Activated B cell treated with CpG ODN at 0.5 μM for 24 hours (primary cell): ENCODE measurements at regions not wholly inside any gene's neighbourhood (a gene's known extent, or its start where the extent isn't known, plus 50 kb on each side); places are given as distances from the start of the nearest gene placed in this dataset.

Source experiments
- ATAC-seq: fragments of 200-7000 bp; cut with Tn5 transposase; one replicate; pipeline ENCODE4 v1.10.0; 2021; ENCODE audit warnings: low read depth, mild to moderate bottlenecking, moderate library complexity
- CTCF ChIA-PET: fragments of 350-600 bp; sonication (Branson Sonifier 250); formaldehyde crosslinking; loops from one replicate; lab custom pipeline; 2021; ENCODE audit warnings: antibody characterized with exemption; lab: Charles Lee
- POLR2A ChIA-PET: fragments of 350-600 bp; sonication (Branson Sonifier 250); formaldehyde crosslinking; loops from one replicate; lab custom pipeline; 2021; ENCODE audit warnings: antibody characterized with exemption; lab: Charles Lee
- DNase-seq: peaks from one replicate; pipeline ENCODE4 v3.0.0; 2022
- H3K27ac Mint-ChIP-seq: one replicate; pipeline ENCODE4 v1.8.0; 2020; ENCODE audit warnings: mixed read lengths
- H3K27me3 Mint-ChIP-seq: one replicate; pipeline ENCODE4 v1.8.0; 2021; ENCODE audit warnings: mixed read lengths
- H3K36me3 Mint-ChIP-seq: one replicate; pipeline ENCODE4 v1.8.0; 2021; ENCODE audit warnings: low read depth, mixed read lengths
- H3K4me1 Mint-ChIP-seq: one replicate; pipeline ENCODE4 v1.8.0; 2021; ENCODE audit warnings: mixed read lengths
- H3K4me3 Mint-ChIP-seq: one replicate; pipeline ENCODE4 v1.8.0; 2020; ENCODE audit warnings: mild to moderate bottlenecking, mixed read lengths
- H3K9me3 Mint-ChIP-seq: one replicate; pipeline ENCODE4 v1.8.0; 2020; ENCODE audit warnings: mixed read lengths
- intact Hi-C: fragments of 100-400 bp; cut with micrococcal nuclease; formaldehyde crosslinking; loops from one replicate; pipeline ENCODE4 v1.15.1; 2024
- TF ChIP-seq, protein P1 (sequence below): fragments of 200-600 bp; IDR thresholded peaks from one replicate; pipeline ENCODE4 v1.8.0; 2022; ENCODE audit warnings: antibody characterized with exemption, mild to moderate bottlenecking

DNA sequence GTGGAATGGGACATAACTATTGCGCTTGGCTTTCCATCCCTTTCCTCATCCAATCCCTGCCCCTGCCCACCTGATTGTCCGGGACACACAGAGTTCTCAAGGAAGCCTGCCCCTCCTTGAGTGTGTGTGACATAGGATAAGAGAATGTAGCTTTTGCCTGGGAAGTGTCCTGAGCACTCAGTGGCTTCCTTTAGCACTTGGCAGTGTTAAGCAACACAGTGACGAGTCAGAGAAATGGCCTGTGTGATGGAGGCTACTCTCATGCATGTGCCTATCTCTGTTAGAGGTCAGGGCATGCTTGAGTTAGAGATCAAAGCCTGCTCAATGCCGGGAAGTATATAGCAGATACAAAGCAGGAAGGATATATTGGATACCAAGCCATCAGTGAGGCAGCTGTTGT, 289.5 kb downstream of the SIPA1L2 start:
- Mint-ChIP-seq H3K9me3 (peaks cover under 1% of the 10 kb centered on the region), H3K4me3 (no peak overlapping the region), H3K4me1 (no peaks in the 10 kb centered on the region), H3K27me3 (no peaks in the 10 kb centered on the region), H3K27ac (no peak overlapping the region), H3K36me3 (no peaks in the 10 kb centered on the region)
- ATAC-seq = no peak
- DNase-seq = no peak
- POLR2A ChIA-PET = no interaction called here
- TF ChIP-seq, protein P1, sequence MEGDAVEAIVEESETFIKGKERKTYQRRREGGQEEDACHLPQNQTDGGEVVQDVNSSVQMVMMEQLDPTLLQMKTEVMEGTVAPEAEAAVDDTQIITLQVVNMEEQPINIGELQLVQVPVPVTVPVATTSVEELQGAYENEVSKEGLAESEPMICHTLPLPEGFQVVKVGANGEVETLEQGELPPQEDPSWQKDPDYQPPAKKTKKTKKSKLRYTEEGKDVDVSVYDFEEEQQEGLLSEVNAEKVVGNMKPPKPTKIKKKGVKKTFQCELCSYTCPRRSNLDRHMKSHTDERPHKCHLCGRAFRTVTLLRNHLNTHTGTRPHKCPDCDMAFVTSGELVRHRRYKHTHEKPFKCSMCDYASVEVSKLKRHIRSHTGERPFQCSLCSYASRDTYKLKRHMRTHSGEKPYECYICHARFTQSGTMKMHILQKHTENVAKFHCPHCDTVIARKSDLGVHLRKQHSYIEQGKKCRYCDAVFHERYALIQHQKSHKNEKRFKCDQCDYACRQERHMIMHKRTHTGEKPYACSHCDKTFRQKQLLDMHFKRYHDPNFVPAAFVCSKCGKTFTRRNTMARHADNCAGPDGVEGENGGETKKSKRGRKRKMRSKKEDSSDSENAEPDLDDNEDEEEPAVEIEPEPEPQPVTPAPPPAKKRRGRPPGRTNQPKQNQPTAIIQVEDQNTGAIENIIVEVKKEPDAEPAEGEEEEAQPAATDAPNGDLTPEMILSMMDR = no peak
- CTCF ChIA-PET = no interaction called here
- intact Hi-C loops = no loop called here

DNA sequence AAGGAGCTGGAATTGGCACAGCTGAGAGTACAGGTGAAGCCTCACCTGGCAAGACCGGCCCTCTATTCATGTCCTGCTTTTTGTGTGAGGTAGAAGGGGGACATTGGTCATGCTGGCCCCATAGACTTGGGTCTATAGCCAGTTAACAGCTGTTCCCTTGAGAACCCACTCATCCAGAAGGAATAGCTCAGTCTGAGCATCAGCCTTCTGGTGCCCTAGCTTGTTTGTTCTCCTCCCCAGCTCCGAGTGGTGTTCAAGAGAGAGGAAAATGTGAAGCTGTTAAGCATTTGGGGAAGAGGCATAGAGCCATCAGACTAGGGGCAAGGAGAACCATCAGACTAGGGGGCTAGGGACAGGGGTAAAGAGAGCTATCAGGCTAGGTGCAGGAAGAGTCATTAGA, 290.9 kb downstream of the SIPA1L2 start:
- ChIA-PET POLR2A (no interaction called here), CTCF (no interaction called here)
- TF ChIP-seq, protein P1 = no peak
- Mint-ChIP-seq H3K27ac (no peak overlapping the region), H3K9me3 (no peaks in the 10 kb centered on the region), H3K4me1 (no peaks in the 10 kb centered on the region), H3K36me3 (no peaks in the 10 kb centered on the region), H3K4me3 (no peak overlapping the region), H3K27me3 (no peaks in the 10 kb centered on the region)
- intact Hi-C loops = no loop called here
- DNase-seq = no peak
- ATAC-seq = no peak

DNA sequence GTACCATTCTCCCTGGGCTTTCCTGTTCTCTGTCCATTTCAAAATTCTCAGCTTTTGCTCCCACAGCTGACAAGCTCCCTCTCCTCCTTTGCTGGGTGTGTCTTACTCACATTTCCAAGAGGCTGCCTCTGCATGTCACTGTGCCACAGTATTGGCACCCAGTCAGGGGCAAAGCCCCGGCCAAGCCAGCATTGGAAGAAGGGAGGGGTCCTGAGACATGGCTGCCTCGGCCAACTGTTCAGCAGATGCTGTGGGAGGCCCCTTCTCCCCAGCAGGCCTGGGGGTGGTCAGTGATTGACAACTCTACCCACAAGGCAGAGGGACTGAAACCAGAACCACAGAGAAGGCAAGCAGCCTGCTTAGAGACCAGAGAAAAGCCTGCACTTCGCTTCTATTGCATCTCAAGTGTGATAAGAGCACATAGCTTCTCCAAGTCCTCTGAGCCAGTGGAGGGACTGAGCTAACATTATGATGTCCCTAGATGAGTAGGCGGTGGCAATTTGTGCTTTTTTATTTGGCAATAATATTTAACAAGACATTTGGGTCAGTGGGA, 294.1 kb downstream of the SIPA1L2 start:
- TF ChIP-seq, protein P1 = no peak
- Mint-ChIP-seq H3K9me3 (peaks cover 2% of the 10 kb centered on the region), H3K4me3 (no peak overlapping the region), H3K27ac (no peak overlapping the region), H3K4me1 (no peaks in the 10 kb centered on the region), H3K36me3 (no peaks in the 10 kb centered on the region), H3K27me3 (no peaks in the 10 kb centered on the region)
- ChIA-PET POLR2A (no interaction called here), CTCF (no interaction called here)
- DNase-seq (no peak), ATAC-seq (no peak)
- intact Hi-C loops = no loop called here

DNA sequence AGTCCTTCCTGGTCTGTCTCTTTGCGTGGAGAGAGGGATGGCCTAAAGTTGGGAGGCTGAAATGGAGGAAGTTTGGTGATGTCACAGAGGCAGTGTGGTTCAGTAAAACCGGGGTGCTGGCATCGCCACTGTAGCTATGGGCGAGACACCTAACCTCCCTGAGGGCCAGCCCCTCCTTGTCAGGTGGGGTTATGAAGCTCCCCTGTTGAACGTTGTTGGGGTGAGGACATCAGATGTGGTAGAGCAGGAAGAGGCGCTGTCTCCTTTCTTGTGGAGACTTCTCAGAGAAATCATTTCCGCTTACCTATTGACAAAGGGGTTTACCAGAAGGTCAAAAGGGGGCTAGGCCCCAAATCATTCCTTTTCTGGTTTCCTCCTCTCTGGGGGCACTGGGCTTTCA, 294.7 kb downstream of the SIPA1L2 start:
- H3K4me1 Mint-ChIP-seq = no peaks in the 10 kb centered on the region
- H3K27me3 Mint-ChIP-seq = no peaks in the 10 kb centered on the region
- intact Hi-C loops = no loop called here
- ATAC-seq (no peak), DNase-seq (no peak)
- H3K27ac Mint-ChIP-seq = no peak overlapping the region
- H3K36me3 Mint-ChIP-seq = no peaks in the 10 kb centered on the region
- ChIA-PET POLR2A (no interaction called here), CTCF (no interaction called here)
- TF ChIP-seq, protein P1 = no peak
- H3K4me3 Mint-ChIP-seq = no peak overlapping the region
- H3K9me3 Mint-ChIP-seq = peaks cover 2% of the 10 kb centered on the region

DNA sequence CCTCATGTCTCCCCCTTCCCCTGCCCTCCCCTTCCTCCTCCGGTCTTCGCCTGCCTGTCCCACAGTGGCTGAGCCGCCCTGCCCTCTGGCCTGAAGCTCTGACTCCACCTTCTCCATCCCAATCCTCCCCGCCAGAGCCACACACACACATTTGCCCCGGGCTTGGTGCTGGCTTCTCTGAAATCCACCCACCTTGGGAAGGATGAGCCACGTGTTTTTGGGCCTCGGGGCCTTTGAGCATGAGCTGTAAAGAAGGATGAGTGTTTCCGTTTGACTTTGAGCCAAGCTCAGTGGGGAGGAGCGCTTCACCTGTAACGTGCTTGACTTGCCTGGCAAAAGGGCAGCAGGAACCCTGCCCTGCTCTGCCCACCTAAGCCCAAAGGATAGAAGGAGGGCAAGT, 295.1 kb downstream of the SIPA1L2 start:
- DNase-seq (no peak), ATAC-seq (no peak)
- no peak overlapping the region for H3K27ac Mint-ChIP-seq
- H3K36me3 Mint-ChIP-seq = no peaks in the 10 kb centered on the region
- no peaks in the 10 kb centered on the region for H3K27me3 Mint-ChIP-seq
- POLR2A ChIA-PET = no interaction called here
- CTCF ChIA-PET = no interaction called here
- H3K9me3 Mint-ChIP-seq = peaks cover 2% of the 10 kb centered on the region
- H3K4me3 Mint-ChIP-seq = no peak overlapping the region
- intact Hi-C loops = no loop called here
- no peaks in the 10 kb centered on the region for H3K4me1 Mint-ChIP-seq
- TF ChIP-seq, protein P1 = no peak
